ENCODE measurements at regions not wholly inside any gene's neighbourhood (a gene's known extent, or its start where the extent isn't known, plus 50 kb on each side); places are given as distances from the start of the nearest gene placed in this dataset.

- TF ChIP-seq CTCF (IDR thresholded peaks at IDR 0.05): no peak
- TF ChIP-seq POLR2A (IDR thresholded peaks at IDR 0.05): no peak
These were observed 277.6 kb upstream of the PHF14 start for GRCh38 chr7:10696064-10696463.
